HG03097 (cell line): ENCODE measurements at regions not wholly inside any gene's neighbourhood (a gene's known extent, or its start where the extent isn't known, plus 50 kb on each side); places are given as distances from the start of the nearest gene placed in this dataset.
A peak's percentile ranks its signal among the peaks of the same experiment; 100 is the strongest.
"Not testable (repeated sequence)": the region's sequence is repeated elsewhere in the genome, so short reads cannot be mapped to it uniquely, and the experiment has no call there.

ENCODE experiments used
- ATAC-seq: cut with Tn5 transposase; IDR thresholded peaks from one replicate; pipeline ENCODE4 v1.9.1; 2021; ENCODE audit not compliant: unreplicated experiment, low FRiP score

DNA sequence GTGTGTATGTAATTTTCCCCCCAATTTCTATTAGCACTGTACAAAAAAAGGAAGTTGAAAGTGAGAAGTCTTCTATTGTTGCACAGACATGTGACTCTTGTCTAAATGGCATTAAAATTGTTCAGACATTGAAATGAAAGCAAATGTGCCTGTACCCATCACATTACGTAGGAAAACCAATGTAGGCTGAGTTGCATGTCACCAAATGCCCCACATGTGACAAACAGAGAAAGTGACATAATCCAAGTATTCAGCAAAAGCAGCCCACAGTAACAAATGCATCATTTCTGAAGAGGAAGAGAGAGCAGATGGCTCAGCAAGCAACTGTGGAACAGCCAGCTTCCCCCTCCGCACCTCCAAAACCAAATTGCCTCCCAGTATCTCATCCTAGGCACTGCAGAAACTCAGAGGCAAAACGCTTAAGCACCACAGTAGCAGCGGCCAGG is 161.5 kb upstream of the NR4A3 start:
- ATAC-seq: peak; percentile 70

DNA sequence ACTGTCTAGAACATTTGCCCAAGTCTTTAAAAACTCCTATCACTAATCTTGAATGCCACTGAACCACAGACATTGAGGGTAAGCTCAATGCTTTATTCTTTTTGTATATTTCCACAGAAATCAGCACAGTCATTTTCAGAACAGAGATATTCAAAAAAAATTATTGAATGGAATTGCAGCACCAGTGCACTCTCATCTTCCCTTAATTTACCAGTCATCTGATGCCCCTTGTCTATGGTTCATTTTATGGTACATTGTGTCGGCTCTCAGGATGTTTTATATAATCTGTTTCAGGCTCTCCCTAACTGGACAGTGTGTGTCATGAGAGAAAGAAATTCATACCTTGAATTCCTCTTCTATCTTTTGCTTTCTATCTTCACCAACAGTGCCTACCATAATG is 158.4 kb upstream of the NR4A3 start:
- no peak for ATAC-seq

DNA sequence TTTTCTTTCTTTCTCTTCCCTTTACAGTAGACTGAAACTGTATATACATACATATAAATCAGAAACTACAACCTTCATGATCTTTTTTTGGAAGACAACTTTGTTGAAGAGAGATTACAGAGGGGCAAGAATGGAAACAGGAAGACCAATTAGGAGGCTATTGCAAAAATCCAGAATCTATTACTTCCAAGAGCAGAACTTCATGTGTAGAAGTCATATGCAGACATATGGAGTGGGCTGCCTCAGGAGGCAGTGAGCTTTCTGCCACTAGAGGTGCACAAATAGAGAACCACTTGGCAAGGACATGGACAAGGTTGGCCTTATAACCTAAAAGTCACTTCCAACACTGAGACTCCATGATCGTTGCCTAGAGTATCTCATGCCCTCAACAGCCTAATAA is 157.8 kb upstream of the NR4A3 start:
- ATAC-seq: no peak

DNA sequence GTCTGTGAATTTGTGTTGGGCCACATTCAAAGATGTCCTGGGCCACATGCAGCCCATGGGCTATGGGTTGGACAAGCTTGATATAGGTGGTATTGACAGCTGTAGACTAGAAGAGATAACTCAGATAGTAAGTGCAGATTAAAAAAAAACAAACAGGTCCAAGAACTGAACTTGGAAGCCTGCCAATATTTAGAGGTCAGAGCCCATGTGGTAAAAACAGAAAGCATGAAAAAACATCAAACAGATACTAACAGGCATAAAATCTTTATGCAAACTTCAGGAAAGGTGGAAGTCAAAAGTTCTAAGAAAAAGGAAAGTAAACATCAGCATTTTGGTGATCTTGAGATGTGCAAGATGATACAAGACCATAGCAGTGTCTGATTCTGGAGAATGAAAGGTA is 155.1 kb upstream of the NR4A3 start:
- no peak for ATAC-seq

DNA sequence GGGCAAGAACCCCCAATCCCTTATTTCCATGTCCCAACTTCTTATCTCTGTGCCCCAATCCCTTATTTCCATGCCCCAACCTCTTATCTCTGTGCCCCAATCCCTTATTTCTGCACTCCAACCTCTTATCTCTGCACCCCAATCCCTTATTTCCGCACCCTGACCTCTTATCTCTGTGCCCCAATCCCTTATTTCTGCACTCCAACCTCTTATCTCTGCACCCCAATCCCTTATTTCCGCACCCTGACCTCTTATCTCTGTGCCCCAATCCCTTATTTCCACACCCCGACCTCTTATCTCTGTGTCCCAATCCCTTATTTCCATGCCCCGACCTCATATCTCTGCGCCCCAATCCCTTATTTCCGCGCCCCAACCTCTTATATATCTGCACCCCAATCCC is 150.8 kb upstream of the NR4A3 start:
- not testable (repeated sequence) for ATAC-seq

DNA sequence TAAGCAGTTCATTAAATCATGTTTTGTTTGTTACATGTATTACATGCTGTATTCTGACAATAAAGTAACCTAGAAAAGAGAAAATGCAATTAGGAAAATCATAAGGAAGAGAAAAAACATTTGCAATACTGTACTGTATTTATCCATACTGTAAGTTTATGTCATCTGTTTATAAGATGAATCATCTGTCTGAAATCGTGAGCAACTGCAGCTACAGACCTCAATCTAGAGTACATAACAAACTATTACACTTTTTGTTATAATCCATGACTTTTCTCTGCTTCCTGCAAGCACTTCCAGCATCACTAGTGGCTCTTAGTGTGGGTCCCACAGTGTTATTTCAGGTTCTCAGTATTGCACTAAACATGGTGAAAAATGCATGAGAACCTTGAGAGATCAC is 144.4 kb upstream of the NR4A3 start:
- no peak for ATAC-seq

DNA sequence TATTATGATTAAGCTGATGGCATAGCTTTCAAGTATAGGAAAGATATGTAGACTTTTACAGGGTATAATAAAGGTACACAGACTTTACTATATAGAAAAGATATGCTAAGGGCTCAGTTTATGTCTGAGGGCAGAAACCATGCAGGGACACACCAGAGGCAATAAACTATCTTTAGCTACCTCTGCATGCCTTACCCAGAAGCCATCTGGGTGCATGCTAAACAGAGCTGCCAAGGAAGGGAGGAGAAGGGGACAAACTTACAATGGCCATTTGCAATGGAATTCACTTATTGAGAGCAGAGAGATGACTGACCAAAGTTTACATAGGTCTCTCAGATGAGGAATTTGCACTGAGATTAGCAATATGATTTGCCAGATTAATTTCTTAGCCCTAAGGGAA is 143.1 kb upstream of the NR4A3 start:
- no peak for ATAC-seq

DNA sequence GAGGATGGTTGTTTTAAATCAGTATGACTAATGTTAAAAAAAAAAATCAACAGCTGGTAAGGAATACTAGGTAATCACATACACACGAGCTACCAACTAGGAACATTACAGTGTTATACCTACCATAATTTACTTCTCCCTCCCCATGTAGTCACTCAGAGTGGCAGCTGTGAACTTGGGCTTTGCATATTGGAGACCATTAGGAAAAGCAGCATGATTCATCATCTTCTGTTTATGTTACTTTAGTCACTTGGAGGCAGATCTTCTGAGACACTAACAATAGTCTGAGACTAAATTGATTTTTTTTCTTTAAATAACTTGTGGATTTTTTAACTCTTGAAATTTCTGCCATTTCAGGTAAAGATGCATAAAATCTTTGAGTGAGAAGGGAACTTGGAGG is 141.5 kb upstream of the NR4A3 start:
- no peak for ATAC-seq

DNA sequence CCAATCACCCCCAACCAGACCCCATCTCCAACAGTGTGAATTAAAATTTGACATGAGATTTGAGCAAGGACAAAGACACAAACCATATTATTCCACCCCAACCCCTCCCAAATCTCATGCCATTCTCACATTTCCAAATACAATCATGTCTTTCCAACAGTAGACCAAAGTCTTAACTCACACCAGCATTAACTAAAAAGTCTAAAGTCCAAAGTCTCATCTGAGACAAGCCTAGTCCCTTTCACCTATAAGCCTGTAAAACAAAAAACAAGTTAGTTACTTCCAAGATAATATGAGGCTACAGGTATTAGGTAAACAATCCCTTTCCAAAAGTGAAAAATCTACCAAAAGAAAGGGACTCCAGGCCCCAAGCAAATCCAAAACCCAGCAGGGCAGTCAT is 140.6 kb upstream of the NR4A3 start:
- no peak for ATAC-seq

DNA sequence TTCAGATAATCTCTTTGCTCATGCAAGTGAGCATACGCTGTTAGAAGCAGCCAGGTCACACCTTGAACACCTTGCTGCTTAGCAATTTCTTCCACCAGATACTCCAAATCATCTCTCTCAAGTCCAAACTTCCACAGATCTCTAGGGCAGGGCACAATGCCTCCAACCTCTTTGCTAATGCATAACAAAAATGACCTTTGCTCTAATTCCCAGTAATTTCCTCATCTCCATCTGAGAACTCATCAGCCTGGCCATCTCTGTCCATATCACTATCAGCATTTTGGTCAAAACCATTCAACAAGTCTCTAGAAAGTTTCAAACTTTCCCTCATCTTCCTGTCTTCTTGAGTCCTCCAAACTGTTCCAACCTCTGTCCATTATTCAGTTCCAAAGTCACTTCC is 139.3 kb upstream of the NR4A3 start:
- ATAC-seq: no peak

DNA sequence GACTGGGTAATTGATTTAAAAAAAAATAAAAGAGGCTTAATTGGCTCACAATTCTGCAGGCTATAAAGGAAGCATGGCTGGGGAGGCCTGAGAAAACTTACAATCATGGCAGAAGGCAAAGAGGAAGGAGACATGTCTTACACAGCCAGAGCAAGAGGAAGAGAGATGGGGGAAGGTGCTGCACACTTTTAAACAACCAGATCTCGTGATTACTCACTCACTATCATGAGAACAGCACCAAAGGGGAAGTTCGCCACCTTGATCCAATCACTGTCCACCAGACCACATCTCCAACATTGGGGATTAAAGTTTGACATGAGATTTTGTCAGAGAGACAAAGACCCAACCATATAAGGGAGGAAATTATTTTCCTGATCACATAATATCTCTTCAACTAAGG is 138.8 kb upstream of the NR4A3 start:
- ATAC-seq: no peak

DNA sequence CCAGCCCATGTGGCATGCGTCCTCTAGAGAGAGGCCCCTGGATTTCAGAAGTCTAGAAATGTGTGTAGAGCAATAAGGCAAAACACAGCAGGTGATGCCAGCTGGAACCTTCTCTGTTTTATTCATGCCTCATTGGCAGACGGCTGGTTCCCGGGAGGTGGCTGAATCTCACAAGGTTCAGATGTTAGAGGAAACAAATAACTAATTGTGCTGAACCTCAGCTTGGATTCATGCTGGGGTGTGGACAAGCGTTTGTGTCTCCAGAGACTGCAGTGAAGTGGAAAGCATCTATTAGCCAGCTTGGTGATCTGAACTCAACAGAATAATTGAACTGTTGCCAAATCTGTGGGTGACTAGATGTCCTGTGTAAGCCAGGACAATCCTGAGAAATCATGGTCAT is 131.1 kb upstream of the NR4A3 start:
- ATAC-seq: no peak

DNA sequence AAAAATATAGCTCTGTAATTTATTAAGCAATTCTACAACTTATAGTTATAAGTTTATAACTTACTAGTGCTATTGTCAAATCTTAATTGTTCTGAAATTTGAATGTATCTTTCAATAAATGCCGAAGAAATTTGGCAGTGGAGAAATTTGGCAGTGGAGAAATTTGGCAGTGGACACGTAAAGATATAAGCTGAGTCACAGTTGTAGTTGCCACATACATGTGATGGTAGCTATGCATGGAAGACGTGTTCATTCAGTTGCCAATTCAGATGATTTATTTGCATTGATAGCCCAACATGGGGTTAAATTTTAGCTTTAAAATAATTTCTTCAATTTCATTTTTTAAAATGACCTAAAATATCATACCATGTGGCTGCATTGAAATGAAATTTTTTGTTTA is 127.8 kb upstream of the NR4A3 start:
- ATAC-seq: no peak

DNA sequence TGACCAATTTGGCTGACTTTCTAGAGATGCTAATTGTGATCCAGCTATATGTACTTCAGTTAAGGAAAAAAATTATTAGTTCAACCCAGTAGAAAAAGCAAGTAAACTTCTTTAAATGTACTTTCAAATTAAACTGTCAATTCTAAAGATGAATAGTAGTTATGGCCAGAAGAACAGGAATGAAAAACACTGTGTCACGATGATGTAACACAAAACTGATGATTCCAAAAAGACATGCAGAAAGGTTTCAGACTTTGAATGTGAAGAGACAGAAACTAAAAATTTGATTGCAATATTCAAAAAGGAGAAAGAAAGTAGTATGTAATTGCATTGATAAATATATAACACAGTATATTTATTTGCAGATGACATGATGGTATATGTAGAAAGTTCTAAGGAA is 127.3 kb upstream of the NR4A3 start:
- no peak for ATAC-seq

DNA sequence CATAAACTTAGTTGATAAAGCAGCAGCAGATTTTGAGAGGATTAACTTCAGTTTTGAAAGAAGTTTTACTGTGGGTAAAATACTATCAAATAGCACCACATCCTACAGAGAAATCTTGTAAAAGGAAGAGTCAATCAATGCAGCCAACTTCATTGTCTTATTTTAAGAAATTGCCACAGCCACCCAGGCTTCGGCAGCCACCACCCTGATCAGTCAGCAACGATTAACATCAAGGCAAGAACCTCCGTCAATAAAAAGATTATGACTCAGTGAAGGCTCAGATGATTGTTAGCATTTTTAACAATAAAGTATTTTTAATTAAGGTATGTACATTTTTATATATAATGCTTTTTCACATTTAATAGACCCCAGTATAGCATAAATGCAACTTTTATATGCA is 122.3 kb upstream of the NR4A3 start:
- ATAC-seq: no peak

DNA sequence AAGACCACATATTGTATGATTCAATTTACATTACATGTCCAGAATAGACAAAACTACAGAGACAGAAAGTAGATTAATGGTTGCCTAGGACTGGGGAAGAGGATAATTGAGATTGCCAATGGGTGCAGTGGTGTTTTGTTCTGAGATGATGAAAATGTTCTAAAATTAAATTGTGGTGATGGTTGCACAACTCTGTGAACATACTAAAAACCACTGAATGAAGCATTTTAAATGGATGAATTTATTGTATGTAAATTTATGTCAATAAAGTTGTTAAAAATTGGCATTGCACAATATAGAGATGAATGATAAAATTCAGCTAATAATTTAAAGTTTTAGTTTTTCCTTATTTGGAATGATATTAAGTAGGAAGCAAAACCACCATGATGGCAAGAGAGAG is 109.5 kb upstream of the NR4A3 start:
- no peak for ATAC-seq

DNA sequence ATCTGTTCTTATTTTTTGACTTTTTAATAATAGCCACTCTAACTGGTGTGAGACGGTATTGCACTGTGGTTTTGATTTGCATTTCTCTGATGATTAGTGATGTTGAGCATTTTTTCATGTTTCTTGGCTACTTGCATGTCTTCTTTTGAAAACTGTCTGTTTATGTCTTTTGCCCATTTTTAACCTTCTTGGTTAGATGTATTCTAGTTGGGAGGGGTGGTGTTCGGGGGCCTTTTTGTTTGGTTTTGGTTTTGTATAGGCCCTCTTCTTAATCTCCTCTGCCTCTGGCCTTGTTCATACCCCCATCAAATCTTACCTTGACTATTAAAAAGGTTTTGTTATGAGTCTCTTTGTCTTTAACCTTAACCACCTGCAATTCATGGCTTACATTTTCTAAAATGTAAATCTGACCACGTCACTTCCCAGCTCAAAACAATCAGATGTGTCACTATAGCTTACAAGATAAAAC is 107.8 kb upstream of the NR4A3 start:
- ATAC-seq: no peak

DNA sequence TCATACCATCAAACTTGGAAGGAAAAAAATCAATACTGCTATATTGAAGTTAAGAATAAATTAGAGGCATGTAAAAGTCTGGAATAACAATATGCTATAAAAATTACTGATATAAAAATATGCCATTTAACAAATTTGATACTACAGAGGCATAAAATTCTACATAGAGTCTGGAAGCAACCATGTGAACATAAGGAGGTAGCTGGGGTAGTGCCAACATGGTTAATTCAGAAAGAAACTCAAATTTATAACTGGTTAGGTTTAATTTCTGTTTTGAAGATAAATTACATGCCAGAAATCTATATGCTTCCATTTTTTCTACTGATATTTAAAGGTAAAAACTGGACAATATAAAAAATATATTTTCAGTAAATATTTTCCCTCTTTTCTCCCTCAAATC is 103.1 kb upstream of the NR4A3 start:
- no peak for ATAC-seq

DNA sequence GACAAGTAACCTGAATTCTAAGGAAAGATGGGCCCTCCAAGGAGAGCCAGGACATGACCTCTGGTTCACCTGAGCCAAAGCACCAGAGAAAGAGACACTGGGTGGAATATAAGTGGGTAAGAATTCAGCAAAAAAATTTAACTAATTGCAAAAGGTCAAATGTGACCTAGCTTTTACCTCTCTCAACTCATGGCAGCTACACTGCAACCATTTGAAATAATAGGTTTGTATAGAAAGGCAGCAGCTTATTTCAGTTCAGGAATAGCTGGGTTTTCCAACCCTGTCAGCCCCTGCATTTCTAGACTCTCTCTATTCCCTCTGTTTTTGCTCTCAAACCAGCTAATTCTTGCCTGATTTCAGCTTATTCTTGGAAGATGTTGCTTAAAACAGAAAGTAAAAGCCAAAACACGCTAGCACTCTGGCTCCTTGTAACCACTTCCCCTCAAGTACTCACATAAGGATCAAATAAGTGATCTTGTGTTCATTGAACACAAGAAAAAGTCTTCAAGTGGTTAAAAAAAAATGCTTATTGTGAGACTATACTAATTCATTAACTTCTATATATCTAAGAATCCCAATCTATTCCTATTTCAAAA is 101.1 kb upstream of the NR4A3 start:
- ATAC-seq: peak; percentile 70

DNA sequence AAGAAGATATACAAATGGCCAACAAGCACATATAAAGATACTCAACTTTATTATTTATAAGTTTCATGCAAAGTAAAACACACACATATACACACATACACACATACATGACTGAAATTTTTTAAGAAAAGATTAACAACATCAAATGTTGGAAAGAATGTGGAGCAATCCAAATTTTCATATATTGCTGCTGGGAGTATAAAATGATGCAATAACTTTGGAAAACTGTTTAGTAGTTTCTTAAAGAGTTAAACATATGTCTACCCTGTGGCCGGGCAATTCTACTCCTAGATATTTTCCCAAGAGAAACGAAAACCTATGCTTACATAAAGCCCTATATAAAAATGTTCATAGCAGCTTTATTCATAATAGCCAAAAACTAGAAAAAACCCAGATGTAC is 99.8 kb upstream of the NR4A3 start:
- ATAC-seq: no peak

DNA sequence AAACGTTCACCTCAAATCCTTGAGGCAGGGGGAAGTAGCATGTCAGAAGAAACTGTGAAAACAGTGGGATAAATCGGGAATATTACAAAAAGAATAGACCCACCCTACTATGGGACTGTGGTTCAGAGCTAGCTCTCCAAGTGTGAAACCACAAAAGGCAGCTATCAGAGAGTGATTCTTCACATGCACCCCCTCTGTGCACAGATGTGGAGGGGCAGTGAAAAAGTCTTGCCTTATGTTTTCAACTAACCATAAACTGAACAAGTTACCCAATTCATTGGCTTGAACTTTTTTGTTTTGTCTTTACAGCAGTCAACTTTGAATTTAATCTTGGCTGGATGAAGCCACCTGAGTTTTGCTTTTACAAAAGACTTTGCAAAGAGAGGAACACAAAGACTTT is 98.8 kb upstream of the NR4A3 start:
- no peak for ATAC-seq

DNA sequence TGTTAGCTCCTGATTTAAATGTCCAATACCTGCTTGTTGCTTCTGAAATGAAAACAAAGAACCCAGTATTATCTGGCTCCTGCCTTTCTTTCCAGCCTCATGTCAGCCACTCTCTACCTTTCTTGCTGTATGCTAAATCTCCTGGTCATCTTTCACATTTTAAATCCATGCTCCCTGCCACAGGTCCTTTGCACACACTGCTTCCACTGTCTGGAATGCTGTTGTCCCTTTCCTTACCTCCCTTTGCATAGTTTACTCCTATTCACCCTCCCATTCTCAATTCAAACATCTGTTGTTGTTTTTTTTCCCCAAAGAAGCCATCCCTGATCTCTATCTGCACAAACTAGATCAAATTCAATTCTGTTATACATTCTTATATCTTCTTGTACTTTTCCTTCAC is 97.0 kb upstream of the NR4A3 start:
- no peak for ATAC-seq

DNA sequence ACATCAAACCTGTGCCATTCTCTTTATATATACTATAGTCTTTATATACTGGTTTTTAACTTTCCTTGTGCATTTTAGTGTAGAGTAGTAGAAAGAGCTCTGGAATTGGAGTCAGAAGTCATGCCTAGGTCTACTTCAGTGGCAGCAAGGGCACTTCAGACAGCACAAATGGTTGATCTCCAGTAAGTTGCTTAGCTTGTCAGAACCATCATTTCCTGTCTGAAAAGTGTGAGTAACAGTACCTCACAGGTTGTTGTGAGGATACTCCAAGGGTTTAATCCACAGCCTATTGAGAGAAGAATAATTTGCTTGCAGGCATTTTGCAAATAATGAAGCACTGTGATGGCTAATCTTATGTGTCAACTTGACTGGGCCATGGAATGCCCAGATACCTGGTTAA is 95.8 kb upstream of the NR4A3 start:
- ATAC-seq: no peak
